GM12892 (cell line): ENCODE measurements at regions not wholly inside any gene's neighbourhood (a gene's known extent, or its start where the extent isn't known, plus 50 kb on each side); places are given as distances from the start of the nearest gene placed in this dataset.

ENCODE experiments used
- POLR2A ChIP-seq: IDR thresholded peaks from 2 replicates; pipeline ENCODE4 v1.6.1; 2011; ENCODE audit warnings: low read depth, low read length, control low read depth
- POLR2AphosphoS5 ChIP-seq: IDR thresholded peaks from 2 replicates; pipeline ENCODE4 v1.6.1; 2011; ENCODE audit warnings: low read depth, low read length, control low read depth
- TAF1 ChIP-seq: IDR thresholded peaks from 2 replicates; pipeline ENCODE4 v1.6.1; 2011; ENCODE audit warnings: low read depth, mild to moderate bottlenecking, control low read depth, low read length, borderline replicate concordance

- TF ChIP-seq POLR2A = no peak
- no peak for TF ChIP-seq POLR2AphosphoS5
- no peak for TF ChIP-seq TAF1
Observed at GRCh38 chr11:116596346-116597260, 176.2 kb downstream of the BUD13 start.
